ENCODE measurements at regions not wholly inside any gene's neighbourhood (a gene's known extent, or its start where the extent isn't known, plus 50 kb on each side); places are given as distances from the start of the nearest gene placed in this dataset.

GRCh38 chr18:45332871-45333270, 282.4 kb upstream of the SLC14A2 start:
- H3K4me3 Mint-ChIP-seq, result no peak overlapping the region
- Histone ChIP-seq H3K36me3 (replicated peaks in 1 of 2; ENCODE audit: control extremely low read depth in 1 of 2, control insufficient read depth in 1 of 2, extremely low read depth in 1 of 2, insufficient read depth in 2 of 2, low read length in 1 of 2) (no peaks in the 10 kb centered on the region), H3K9me3 (ENCODE audit: control extremely low read depth in 1 of 3, control insufficient read depth in 2 of 3, insufficient read depth in 1 of 3, low read length in 2 of 3) (no peaks in the 10 kb centered on the region), H2AFZ (ENCODE audit: insufficient read depth, low read depth, low read length, poor library complexity, severe bottlenecking) (no peak overlapping the region), H3K79me2 (ENCODE audit: control insufficient read depth, insufficient read depth, low read length) (no peaks in the 10 kb centered on the region), H4K20me1 (ENCODE audit: control insufficient read depth, insufficient read depth, low read length, poor library complexity, severe bottlenecking) (no peaks in the 10 kb centered on the region), H3K9ac (ENCODE audit: low read length) (no peak overlapping the region), H3K4me1 (ENCODE audit: control insufficient read depth in 2 of 2, insufficient read depth in 2 of 2, low read length in 2 of 2) (no peaks in the 10 kb centered on the region), H3K27ac (ENCODE audit: low read length in 2 of 2) (no peak overlapping the region), H3K4me3 (ENCODE audit: control extremely low read depth in 1 of 5, extremely low read depth in 1 of 5, insufficient read depth in 1 of 5, low read depth in 2 of 5, low read length in 4 of 5) (no peak overlapping the region), H3K27me3 (replicated peaks in 1 of 4; ENCODE audit: control extremely low read depth in 1 of 4, control insufficient read depth in 3 of 4, insufficient read depth in 4 of 4, low read length in 3 of 4) (peaks cover 0 to 5% (median 1%) of the 10 kb centered on the region in 4 experiments), H3K4me2 (replicated peaks; ENCODE audit: low read depth, low read length, poor library complexity, severe bottlenecking) (no peak overlapping the region)
- intact Hi-C loops (cut with micrococcal nuclease), result no loop called here
- no peaks in the 10 kb centered on the region for H3K9me3 Mint-ChIP-seq (ENCODE audit: insufficient read depth)
- TF ChIP-seq CTCF (IDR thresholded peaks at IDR 0.05) (no peak), EZH2 (IDR thresholded peaks at IDR 0.05; ENCODE audit: borderline replicate concordance, insufficient read depth, low read depth, low read length, poor library complexity, severe bottlenecking) (no peak)
- no CpG with 5 or more reads among the region's 1 CpG for WGBS (ENCODE audit: insufficient coverage)
- POLR2A ChIA-PET, result no interaction called here
- CTCF ChIA-PET, result no interaction called here
- no peak overlapping the region for H3K27ac Mint-ChIP-seq
- ATAC-seq (ENCODE audit: low read depth) (no peak), DNase-seq (no peak)
- H3K4me1 Mint-ChIP-seq, result no peaks in the 10 kb centered on the region
- peaks cover 30% of the 10 kb centered on the region for H3K27me3 Mint-ChIP-seq

GRCh38 chr18:45334191-45334590, 281.1 kb upstream of the SLC14A2 start:
- intact Hi-C loops (cut with micrococcal nuclease), result no loop called here
- peaks cover 0 to 5% (median 1%) of the 10 kb centered on the region in 4 experiments for H3K27me3 ChIP-seq (replicated peaks in 1 of 4; ENCODE audit: control extremely low read depth in 1 of 4, control insufficient read depth in 3 of 4, insufficient read depth in 4 of 4, low read length in 3 of 4)
- DNase-seq (no peak), ATAC-seq (ENCODE audit: low read depth) (no peak)
- no peak overlapping the region for H3K9ac ChIP-seq (ENCODE audit: low read length)
- H3K27ac Mint-ChIP-seq, result no peak overlapping the region
- no CpG with 5 or more reads among the region's 1 CpG for whole genome bisulfite sequencing (ENCODE audit: insufficient coverage)
- peaks cover 23% of the 10 kb centered on the region for H3K27me3 Mint-ChIP-seq
- no peaks in the 10 kb centered on the region for H3K4me1 Mint-ChIP-seq
- H3K4me1 ChIP-seq (ENCODE audit: control insufficient read depth in 2 of 2, insufficient read depth in 2 of 2, low read length in 2 of 2), result no peaks in the 10 kb centered on the region
- CTCF ChIA-PET, result no interaction called here
- H3K4me3 ChIP-seq (ENCODE audit: control extremely low read depth in 1 of 5, extremely low read depth in 1 of 5, insufficient read depth in 1 of 5, low read depth in 2 of 5, low read length in 4 of 5), result no peak overlapping the region
- no peaks in the 10 kb centered on the region for H3K9me3 ChIP-seq (ENCODE audit: control extremely low read depth in 1 of 3, control insufficient read depth in 2 of 3, insufficient read depth in 1 of 3, low read length in 2 of 3)
- H4K20me1 ChIP-seq (ENCODE audit: control insufficient read depth, insufficient read depth, low read length, poor library complexity, severe bottlenecking), result no peaks in the 10 kb centered on the region
- H3K4me3 Mint-ChIP-seq, result no peak overlapping the region
- no peak overlapping the region for H2AFZ ChIP-seq (ENCODE audit: insufficient read depth, low read depth, low read length, poor library complexity, severe bottlenecking)
- no peaks in the 10 kb centered on the region for H3K79me2 ChIP-seq (ENCODE audit: control insufficient read depth, insufficient read depth, low read length)
- POLR2A ChIA-PET, result no interaction called here
- H3K36me3 ChIP-seq (replicated peaks in 1 of 2; ENCODE audit: control extremely low read depth in 1 of 2, control insufficient read depth in 1 of 2, extremely low read depth in 1 of 2, insufficient read depth in 2 of 2, low read length in 1 of 2), result no peaks in the 10 kb centered on the region
- no peak for TF ChIP-seq EZH2 (IDR thresholded peaks at IDR 0.05; ENCODE audit: borderline replicate concordance, insufficient read depth, low read depth, low read length, poor library complexity, severe bottlenecking)
- no peak for TF ChIP-seq CTCF (IDR thresholded peaks at IDR 0.05)
- H3K27ac ChIP-seq (ENCODE audit: low read length in 2 of 2), result no peak overlapping the region
- no peaks in the 10 kb centered on the region for H3K9me3 Mint-ChIP-seq (ENCODE audit: insufficient read depth)
- no peak overlapping the region for H3K4me2 ChIP-seq (replicated peaks; ENCODE audit: low read depth, low read length, poor library complexity, severe bottlenecking)
